AG04450 (cell line): ENCODE measurements at regions not wholly inside any gene's neighbourhood (a gene's known extent, or its start where the extent isn't known, plus 50 kb on each side); places are given as distances from the start of the nearest gene placed in this dataset.

ENCODE experiments used
- CTCF ChIA-PET: fragments of 300-600, 350-600 bp; formaldehyde crosslinking; extraction: SDS; loops from one replicate; lab custom pipeline; 2022; ENCODE audit warnings: antibody characterized with exemption, inconsistent platforms; lab: Charles Lee
- POLR2A ChIA-PET: fragments of 350-600 bp; formaldehyde crosslinking; extraction: SDS; loops from one replicate; lab custom pipeline; 2021; ENCODE audit warnings: antibody characterized with exemption, inconsistent platforms; lab: Yijun Ruan, JAX
- DNase-seq: peaks from one replicate; pipeline ENCODE4 v3.0.0-alpha.2; 2011; ENCODE audit warnings: low read depth, low spot score
- H3K27ac ChIP-seq: one replicate; pipeline ENCODE4 v1.5.1; 2012; ENCODE audit warnings: low read depth, low read length, control low read depth
- H3K27me3 ChIP-seq: one replicate; pipeline ENCODE4 v1.6.0; 2012; ENCODE audit warnings: low read length; ENCODE audit not compliant: control insufficient read depth, insufficient read depth
- H3K4me3 ChIP-seq: 2 replicates; pipeline ENCODE4 v1.5.1; 2011; ENCODE audit warnings: mild to moderate bottlenecking, low read depth, low read length, control low read depth
- H3K9me3 ChIP-seq: 2 replicates; pipeline ENCODE4 v1.5.1; 2012; ENCODE audit warnings: low read length; ENCODE audit not compliant: control insufficient read depth, insufficient read depth
- TF ChIP-seq, protein P1 (sequence below): IDR thresholded peaks from 2 replicates; pipeline ENCODE4 v1.5.1; 2011; ENCODE audit warnings: low read depth, low read length, control low read depth, inconsistent platforms

- ChIA-PET POLR2A (no interaction called here), CTCF (interaction anchor here (1.6 to 4.7 kb wide), 2 partner anchors 1300 to 1336 kb away, joined by 3 to 60 read pairs; no protein-coding TSS in a partner anchor)
- Histone ChIP-seq H3K27ac (no peak overlapping the region), H3K27me3 (no peaks in the 10 kb centered on the region), H3K4me3 (no peak overlapping the region), H3K9me3 (no peaks in the 10 kb centered on the region)
- DNase-seq, result no peak
- TF ChIP-seq, protein P1, sequence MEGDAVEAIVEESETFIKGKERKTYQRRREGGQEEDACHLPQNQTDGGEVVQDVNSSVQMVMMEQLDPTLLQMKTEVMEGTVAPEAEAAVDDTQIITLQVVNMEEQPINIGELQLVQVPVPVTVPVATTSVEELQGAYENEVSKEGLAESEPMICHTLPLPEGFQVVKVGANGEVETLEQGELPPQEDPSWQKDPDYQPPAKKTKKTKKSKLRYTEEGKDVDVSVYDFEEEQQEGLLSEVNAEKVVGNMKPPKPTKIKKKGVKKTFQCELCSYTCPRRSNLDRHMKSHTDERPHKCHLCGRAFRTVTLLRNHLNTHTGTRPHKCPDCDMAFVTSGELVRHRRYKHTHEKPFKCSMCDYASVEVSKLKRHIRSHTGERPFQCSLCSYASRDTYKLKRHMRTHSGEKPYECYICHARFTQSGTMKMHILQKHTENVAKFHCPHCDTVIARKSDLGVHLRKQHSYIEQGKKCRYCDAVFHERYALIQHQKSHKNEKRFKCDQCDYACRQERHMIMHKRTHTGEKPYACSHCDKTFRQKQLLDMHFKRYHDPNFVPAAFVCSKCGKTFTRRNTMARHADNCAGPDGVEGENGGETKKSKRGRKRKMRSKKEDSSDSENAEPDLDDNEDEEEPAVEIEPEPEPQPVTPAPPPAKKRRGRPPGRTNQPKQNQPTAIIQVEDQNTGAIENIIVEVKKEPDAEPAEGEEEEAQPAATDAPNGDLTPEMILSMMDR, result no peak
Measured at GRCh38 chr9:108759835-108760234, 96.0 kb downstream of the ACTL7B start.

DNA sequence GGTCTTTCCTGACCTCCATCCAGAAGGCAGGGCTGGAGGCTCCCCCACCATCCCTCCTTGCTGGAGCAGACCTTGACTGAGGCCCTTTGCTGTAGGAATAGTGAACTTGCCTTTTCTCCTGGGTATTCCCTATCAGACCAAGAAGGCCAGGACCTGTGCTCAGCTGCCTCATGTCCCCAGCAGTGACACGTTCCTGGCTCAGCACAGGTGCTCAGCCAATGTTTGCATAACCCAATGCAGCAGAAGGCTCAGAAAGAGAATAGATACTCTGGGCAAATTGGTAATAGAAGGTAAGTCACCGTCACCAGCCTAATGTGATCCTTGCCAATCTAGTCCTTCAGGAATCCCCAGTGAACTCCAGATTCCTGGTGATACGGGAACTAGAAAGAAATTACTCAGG, 96.4 kb downstream of the ACTL7B start:
- no peak overlapping the region for H3K27ac ChIP-seq
- TF ChIP-seq, protein P1, result no peak
- ChIA-PET CTCF (interaction anchor here (1.6 to 4.7 kb wide), 2 partner anchors 1300 to 1336 kb away, joined by 3 to 60 read pairs; no protein-coding TSS in a partner anchor), POLR2A (no interaction called here)
- no peaks in the 10 kb centered on the region for H3K9me3 ChIP-seq
- no peak overlapping the region for H3K4me3 ChIP-seq
- no peak for DNase-seq
- no peaks in the 10 kb centered on the region for H3K27me3 ChIP-seq

GRCh38 chr9:108756746-108757490, 98.9 kb downstream of the ACTL7B start:
- DNase-seq, result no peak
- H3K9me3 ChIP-seq, result no peaks in the 10 kb centered on the region
- TF ChIP-seq, protein P1, result peak; percentile 27
- H3K27me3 ChIP-seq, result no peaks in the 10 kb centered on the region
- ChIA-PET CTCF (interaction anchor here (0.7 to 1.7 kb wide), 2 partner anchors 1332 to 1619 kb away, joined by 3 to 6 read pairs; no protein-coding TSS in a partner anchor), POLR2A (no interaction called here)
- no peak overlapping the region for H3K27ac ChIP-seq
- H3K4me3 ChIP-seq, result no peak overlapping the region

DNA sequence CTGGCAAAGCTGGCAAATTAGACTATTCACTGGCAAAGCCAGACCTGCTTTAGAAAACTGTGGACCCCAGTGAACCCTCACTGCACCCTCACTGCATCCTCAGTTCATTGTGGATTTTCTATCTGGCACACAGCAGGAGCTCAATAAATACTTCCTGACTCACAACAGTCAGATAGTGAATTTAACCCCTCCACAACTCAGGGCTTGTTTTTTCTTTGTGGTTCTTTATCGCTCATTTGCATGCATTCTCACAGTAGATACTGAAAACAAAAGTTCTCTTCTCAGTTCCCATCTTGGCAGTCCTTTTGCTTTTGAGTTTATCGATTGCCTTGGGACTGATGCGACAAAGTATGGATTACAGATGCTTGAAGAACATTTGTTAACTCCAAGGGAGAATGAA, 99.8 kb downstream of the ACTL7B start:
- H3K9me3 ChIP-seq, result no peaks in the 10 kb centered on the region
- no peak for DNase-seq
- CTCF ChIA-PET, result no interaction called here
- H3K27ac ChIP-seq, result no peak overlapping the region
- POLR2A ChIA-PET, result no interaction called here
- TF ChIP-seq, protein P1, result no peak
- H3K27me3 ChIP-seq, result no peaks in the 10 kb centered on the region
- H3K4me3 ChIP-seq, result no peak overlapping the region

- Histone ChIP-seq H3K27ac (no peak overlapping the region), H3K4me3 (no peak overlapping the region), H3K9me3 (no peaks in the 10 kb centered on the region), H3K27me3 (no peaks in the 10 kb centered on the region)
- TF ChIP-seq, protein P1, result no peak
- ChIA-PET POLR2A (no interaction called here), CTCF (interaction anchor here (1.5 kb wide), 1 partner anchor 11 kb away, joined by 3 read pairs; no protein-coding TSS in a partner anchor)
- DNase-seq, result no peak
Measured at GRCh38 chr9:108751369-108751768, 104.4 kb downstream of the ACTL7B start.
